GM12872 (cell line): ENCODE measurements at regions not wholly inside any gene's neighbourhood (a gene's known extent, or its start where the extent isn't known, plus 50 kb on each side); places are given as distances from the start of the nearest gene placed in this dataset.

Experiments
- CTCF ChIP-seq: IDR thresholded peaks from 3 replicates; pipeline ENCODE4 v1.5.1; 2011; ENCODE audit warnings: low read depth, mild to moderate bottlenecking, low read length, moderate library complexity; ENCODE audit not compliant: insufficient read depth

- TF ChIP-seq CTCF: no peak
These were observed 106.8 kb upstream of the ROBO1 start for GRCh38 chr3:79874646-79875045.

- TF ChIP-seq CTCF: no peak
These were observed 104.7 kb upstream of the ROBO1 start for GRCh38 chr3:79872483-79872882.

DNA sequence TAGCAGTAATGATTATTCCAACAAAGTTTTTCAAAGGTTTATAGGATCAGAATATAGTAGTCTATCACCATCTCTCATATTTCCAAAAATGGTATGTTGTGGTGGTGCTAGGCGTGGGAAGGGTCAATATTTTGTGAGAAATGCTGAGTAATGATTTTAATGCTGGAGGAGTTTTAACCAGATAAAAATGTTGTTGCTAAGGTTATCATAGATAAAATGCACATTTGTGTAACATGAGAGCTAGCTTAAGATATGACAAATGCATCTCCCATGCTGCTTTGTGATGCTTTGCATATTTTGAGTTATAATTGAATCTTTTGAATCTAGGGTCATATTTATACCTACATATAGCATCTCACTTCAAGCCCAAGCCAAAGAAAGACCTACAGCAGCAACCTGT is 103.9 kb upstream of the ROBO1 start:
- TF ChIP-seq CTCF: no peak

GRCh38 chr3:79870313-79870620 is 102.5 kb upstream of the ROBO1 start:
- TF ChIP-seq CTCF: no peak

GRCh38 chr3:79869461-79870312 is 101.9 kb upstream of the ROBO1 start:
- TF ChIP-seq CTCF: no peak

DNA sequence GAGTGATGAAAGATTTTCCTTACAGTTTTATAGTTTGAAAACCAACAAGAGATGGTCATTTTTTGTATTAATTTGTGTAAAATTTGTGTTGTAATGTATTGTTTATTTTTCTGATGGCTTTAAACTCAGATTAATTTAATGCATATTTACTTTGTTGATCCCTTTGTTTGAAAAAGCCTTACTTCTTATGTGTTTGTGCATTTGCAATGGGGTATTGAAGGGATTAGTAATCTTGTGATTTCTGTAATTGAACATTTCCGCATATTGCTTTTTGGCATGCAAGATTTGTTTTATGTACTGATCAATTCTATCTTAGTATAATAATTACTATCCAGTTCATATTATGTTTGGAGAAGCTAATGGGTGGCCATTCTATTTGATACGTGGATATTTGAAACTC is 98.4 kb upstream of the ROBO1 start:
- no peak for TF ChIP-seq CTCF

- no peak for TF ChIP-seq CTCF
These were observed 96.3 kb upstream of the ROBO1 start for GRCh38 chr3:79864077-79864476.

DNA sequence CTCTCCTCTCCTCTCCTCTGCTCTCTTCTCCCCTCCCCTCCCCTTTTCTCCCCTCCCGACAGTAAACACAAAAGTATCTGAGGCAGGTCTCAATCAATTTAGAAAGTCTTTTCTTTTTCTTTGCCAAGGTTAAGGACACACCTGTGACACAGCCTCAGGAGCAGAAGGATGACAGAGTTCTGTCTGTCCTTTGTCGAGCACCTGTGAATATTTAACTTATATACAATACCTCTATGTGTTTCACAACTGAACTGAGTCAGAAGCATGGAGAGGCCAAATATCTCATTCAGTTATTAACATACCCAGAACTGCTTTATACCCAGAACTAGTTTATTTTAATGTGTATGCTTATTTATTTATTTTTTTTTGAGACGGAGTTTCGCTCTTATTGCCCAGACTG is 81.1 kb upstream of the ROBO1 start:
- TF ChIP-seq CTCF: no peak
